Retinal pigment epithelial cell (primary cell): ENCODE measurements at regions not wholly inside any gene's neighbourhood (a gene's known extent, or its start where the extent isn't known, plus 50 kb on each side); places are given as distances from the start of the nearest gene placed in this dataset.

Source experiments
- DNase-seq: peaks from one replicate; pipeline ENCODE4 v3.0.0-alpha.2; 2010; ENCODE audit warnings: low read depth
- H3K4me3 ChIP-seq: 2 replicates; pipeline ENCODE4 v1.5.1; 2011; ENCODE audit warnings: mild to moderate bottlenecking, low read length, control low read depth, moderate library complexity
- CTCF ChIP-seq: conservative IDR thresholded peaks from 2 replicates; pipeline ENCODE4 v1.5.1; 2011; ENCODE audit warnings: low read depth, low read length, control low read depth, inconsistent platforms

DNA sequence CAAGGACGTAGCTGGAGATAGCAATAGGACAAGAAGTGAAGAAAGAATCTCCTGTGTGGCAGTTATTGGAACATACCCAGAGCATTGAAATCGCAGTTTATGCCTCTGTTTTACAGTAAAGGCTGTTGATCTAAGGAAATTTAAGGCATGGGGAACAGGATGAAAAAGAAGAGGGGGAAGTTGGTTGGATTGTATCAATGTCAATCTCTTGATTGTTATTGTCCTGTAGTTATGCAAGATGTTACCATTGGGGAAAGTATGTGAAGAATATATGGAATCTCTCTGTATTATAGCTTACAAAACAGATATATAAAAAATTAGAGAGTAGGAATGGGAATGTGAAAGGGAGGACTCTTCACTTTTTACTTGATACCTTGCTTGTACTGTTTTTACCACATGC, 195.6 kb upstream of the NREP start:
- H3K4me3 ChIP-seq = no peak overlapping the region
- TF ChIP-seq CTCF = no peak
- no peak for DNase-seq

DNA sequence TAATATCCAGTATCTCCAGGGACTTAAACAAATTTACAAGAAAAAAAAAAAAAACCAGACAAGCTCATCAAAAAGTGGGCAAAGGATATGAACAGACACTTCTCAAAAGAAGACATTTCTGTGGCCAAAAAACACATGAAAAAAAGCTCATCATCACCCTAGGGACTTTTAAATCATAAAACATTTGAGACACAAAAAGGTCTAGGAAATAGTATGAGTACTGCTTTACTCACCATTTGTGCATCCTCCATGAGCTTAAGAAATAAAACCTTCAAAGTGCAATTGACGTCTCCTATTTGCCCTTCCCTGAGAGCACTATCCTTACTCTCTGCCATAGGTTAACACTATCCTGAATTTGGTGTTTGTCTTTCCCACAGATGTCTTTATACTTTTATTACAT, 193.7 kb upstream of the NREP start:
- no peak for TF ChIP-seq CTCF
- DNase-seq = no peak

GRCh38 chr5:111948092-111948841, 191.3 kb upstream of the NREP start:
- DNase-seq = peak; percentile 76
- no peak overlapping the region for H3K4me3 ChIP-seq
- no peak for TF ChIP-seq CTCF

More for the DNA sequence above, 193.7 kb upstream of the NREP start:
- H3K4me3 ChIP-seq = no peak overlapping the region

DNA sequence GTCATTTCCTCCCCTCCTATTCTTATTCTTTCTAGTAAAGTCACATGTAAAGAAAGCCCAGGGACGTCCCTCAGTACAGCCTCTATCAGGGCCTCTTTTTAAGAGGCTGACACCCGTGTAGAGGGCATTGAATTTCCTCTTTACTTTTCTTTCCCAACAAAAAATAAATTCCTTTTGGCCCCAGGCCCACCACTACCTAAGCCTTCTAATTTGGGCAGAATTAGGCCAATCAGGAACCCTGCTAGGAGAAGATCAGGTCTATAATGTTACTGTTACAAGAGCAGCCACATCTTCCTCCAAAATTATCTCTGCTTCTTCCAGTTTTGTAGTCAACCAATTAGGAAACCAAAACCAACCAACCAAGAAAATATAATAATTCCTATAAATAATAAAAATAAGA, 189.6 kb upstream of the NREP start:
- H3K4me3 ChIP-seq = no peak overlapping the region
- DNase-seq = no peak
- no peak for TF ChIP-seq CTCF

DNA sequence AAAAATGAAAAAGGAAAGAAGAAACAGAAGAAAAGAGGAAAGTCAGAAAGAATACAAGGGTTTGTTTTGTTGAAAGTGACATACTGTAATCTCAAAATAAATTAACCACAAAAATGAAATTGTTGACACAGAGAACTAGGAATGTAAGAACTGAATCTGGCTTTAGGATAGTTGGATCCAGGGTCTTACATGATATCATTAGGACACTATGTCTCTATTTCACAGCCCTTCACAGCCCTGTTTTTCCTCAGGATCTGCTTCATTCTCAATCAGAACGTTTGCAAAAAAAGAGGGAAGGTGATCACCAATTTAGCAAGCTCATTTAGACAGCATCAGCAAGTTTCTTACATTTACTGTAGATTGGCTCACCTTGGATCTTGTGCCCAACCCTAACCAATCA, 188.5 kb upstream of the NREP start:
- no peak for TF ChIP-seq CTCF
- no peak for DNase-seq
- H3K4me3 ChIP-seq = no peak overlapping the region

DNA sequence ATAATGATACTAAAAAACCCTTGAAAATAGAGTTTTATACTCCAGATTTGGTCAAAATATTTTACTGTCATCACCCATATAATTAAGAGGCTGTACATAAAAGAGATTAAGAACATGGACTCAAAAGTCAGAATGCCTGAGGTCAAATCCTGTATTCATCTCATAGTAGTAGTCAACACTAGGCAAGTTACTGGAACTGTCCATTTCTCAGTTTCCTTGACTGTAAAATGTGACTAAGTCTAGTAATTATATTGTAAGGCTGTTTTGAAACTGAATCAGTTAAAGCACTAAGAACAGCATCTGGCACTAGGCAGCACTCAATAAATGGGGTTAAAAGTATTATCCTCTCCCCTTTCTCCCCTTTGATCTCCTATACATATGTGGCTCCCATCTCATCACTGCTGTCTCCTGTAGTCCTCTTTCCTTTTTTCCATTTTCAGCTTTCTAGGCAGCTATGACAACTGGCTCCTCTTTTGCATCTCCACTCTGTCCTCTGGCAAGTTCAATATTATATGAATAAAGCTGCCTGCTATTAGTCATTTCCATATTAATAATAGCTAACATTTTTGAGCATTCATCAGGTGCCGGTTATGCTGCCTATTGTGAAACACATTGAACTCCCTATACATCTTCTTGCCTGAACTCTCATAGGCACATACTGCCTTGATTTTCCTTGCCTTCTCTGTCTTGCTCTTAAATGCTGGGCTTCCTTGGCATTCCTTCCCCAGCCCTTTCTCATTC, 185.8 kb upstream of the NREP start:
- H3K4me3 ChIP-seq = no peak overlapping the region
- no peak for DNase-seq
- no peak for TF ChIP-seq CTCF

DNA sequence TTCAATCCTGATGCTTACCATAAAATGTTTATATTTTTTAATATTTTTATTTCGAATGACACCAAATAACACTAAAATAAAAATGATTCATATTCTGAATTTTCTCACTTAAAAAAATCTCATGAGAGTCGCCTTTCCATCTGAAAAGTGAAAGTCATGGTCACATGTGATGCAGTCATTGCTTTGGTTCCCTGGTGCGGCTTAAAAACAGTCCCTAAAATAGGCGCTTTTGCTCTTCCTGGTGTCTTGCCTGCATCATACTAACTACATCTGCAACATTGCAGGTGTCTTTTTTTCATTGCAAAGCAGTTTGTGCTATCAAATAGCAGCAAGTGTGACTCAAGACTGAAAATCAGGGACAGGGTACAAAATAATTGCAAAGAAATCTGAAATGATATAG, 185.2 kb upstream of the NREP start:
- DNase-seq = no peak
- TF ChIP-seq CTCF = no peak
- H3K4me3 ChIP-seq = no peak overlapping the region
